Nephron (organoid): ENCODE measurements at regions not wholly inside any gene's neighbourhood (a gene's known extent, or its start where the extent isn't known, plus 50 kb on each side); places are given as distances from the start of the nearest gene placed in this dataset.

Experiments
- H3K27ac Mint-ChIP-seq, 3 experiments: 2 replicates each; pipeline ENCODE4 v1.8.0; 2020; ENCODE audit warnings: mixed read lengths in 3 of 3, mild to moderate bottlenecking in 2 of 3, moderate library complexity in 1 of 3
- H3K27me3 Mint-ChIP-seq: 2 replicates; pipeline ENCODE4 v1.8.0; 2021; ENCODE audit warnings: low read depth, mild to moderate bottlenecking, moderate library complexity, mixed read lengths
- H3K36me3 Mint-ChIP-seq: 2 replicates; pipeline ENCODE4 v1.8.0; 2020; ENCODE audit warnings: low read depth, mixed read lengths
- H3K4me1 Mint-ChIP-seq: 2 replicates; pipeline ENCODE4 v1.8.0; 2020; ENCODE audit warnings: mixed read lengths
- H3K4me3 Mint-ChIP-seq, 3 experiments: 2 replicates each; pipeline ENCODE4 v1.8.0; 2020; ENCODE audit warnings: mild to moderate bottlenecking in 3 of 3, mixed read lengths in 3 of 3, moderate library complexity in 2 of 3
- H3K9me3 Mint-ChIP-seq: 2 replicates; pipeline ENCODE4 v1.8.0; 2020; ENCODE audit warnings: mixed read lengths
- CTCF ChIP-seq, 3 experiments: fragments of 200-600 bp; sonication (generic); IDR thresholded peaks; one replicate each; pipeline ENCODE4 v1.5.0; 2021; ENCODE audit warnings: antibody characterized with exemption in 3 of 3; ENCODE audit not compliant: unreplicated experiment in 3 of 3

GRCh38 chr7:81331061-81332018 lies 412.5 kb upstream of the SEMA3C start:
- Mint-ChIP-seq H3K36me3 (no peaks in the 10 kb centered on the region), H3K27me3 (no peaks in the 10 kb centered on the region), H3K9me3 (no peaks in the 10 kb centered on the region), H3K4me3 (no peak overlapping the region), H3K27ac (peak overlapping the region in 1 of 3 experiments; percentile 3), H3K4me1 (peaks cover 13% of the 10 kb centered on the region)
- no peak for TF ChIP-seq CTCF (IDR thresholded peaks at IDR 0.05; ENCODE audit: unreplicated experiment in 3 of 3)

- Mint-ChIP-seq H3K4me3 (no peak overlapping the region), H3K9me3 (no peaks in the 10 kb centered on the region), H3K27me3 (no peaks in the 10 kb centered on the region), H3K27ac (no peak overlapping the region), H3K4me1 (peaks cover 13% of the 10 kb centered on the region), H3K36me3 (no peaks in the 10 kb centered on the region)
- TF ChIP-seq CTCF (IDR thresholded peaks at IDR 0.05; ENCODE audit: unreplicated experiment in 3 of 3): no peak
Observed at GRCh38 chr7:81330108-81330507, 411.3 kb upstream of the SEMA3C start.

- no peaks in the 10 kb centered on the region for H3K9me3 Mint-ChIP-seq
- H3K27ac Mint-ChIP-seq: no peak overlapping the region
- H3K4me3 Mint-ChIP-seq: no peak overlapping the region
- no peaks in the 10 kb centered on the region for H3K27me3 Mint-ChIP-seq
- H3K36me3 Mint-ChIP-seq: no peaks in the 10 kb centered on the region
- TF ChIP-seq CTCF (IDR thresholded peaks at IDR 0.05; ENCODE audit: unreplicated experiment in 3 of 3): no peak
- H3K4me1 Mint-ChIP-seq: peaks cover 6% of the 10 kb centered on the region
Observed at GRCh38 chr7:81327468-81328266, 408.8 kb upstream of the SEMA3C start.

- TF ChIP-seq CTCF (IDR thresholded peaks at IDR 0.05; ENCODE audit: unreplicated experiment in 3 of 3): no peak
- Mint-ChIP-seq H3K4me1 (no peaks in the 10 kb centered on the region), H3K27ac (peak overlapping the region; percentile 16 to 90 (median 23)), H3K27me3 (no peaks in the 10 kb centered on the region), H3K9me3 (no peaks in the 10 kb centered on the region), H3K36me3 (no peaks in the 10 kb centered on the region), H3K4me3 (no peak overlapping the region)
Observed at GRCh38 chr7:81321949-81322348, 403.1 kb upstream of the SEMA3C start.

GRCh38 chr7:81317741-81318140 lies 398.9 kb upstream of the SEMA3C start:
- H3K4me1 Mint-ChIP-seq: no peaks in the 10 kb centered on the region
- no peak overlapping the region for H3K27ac Mint-ChIP-seq
- H3K27me3 Mint-ChIP-seq: no peaks in the 10 kb centered on the region
- no peak overlapping the region for H3K4me3 Mint-ChIP-seq
- TF ChIP-seq CTCF (IDR thresholded peaks at IDR 0.05; ENCODE audit: unreplicated experiment in 3 of 3): no peak
- no peaks in the 10 kb centered on the region for H3K36me3 Mint-ChIP-seq
- no peaks in the 10 kb centered on the region for H3K9me3 Mint-ChIP-seq
